Activated CD8-positive, alpha-beta memory T cell treated with anti-CD3 and anti-CD28 coated beads for 1 hour (primary cell): ENCODE measurements at regions not wholly inside any gene's neighbourhood (a gene's known extent, or its start where the extent isn't known, plus 50 kb on each side); places are given as distances from the start of the nearest gene placed in this dataset.

Experiments
- DNase-seq, 2 donors: peaks; one replicate each; pipeline ENCODE4 v3.0.0-alpha.2; 2020; ENCODE audit warnings: low read depth in 1 of 2; ENCODE audit errors: extremely low read depth in 1 of 2

- DNase-seq: no peak
Observed at GRCh38 chr5:74272831-74273451, 367.6 kb downstream of the ENC1 start.

GRCh38 chr5:74272024-74272775 is 368.3 kb downstream of the ENC1 start:
- DNase-seq: no peak

DNA sequence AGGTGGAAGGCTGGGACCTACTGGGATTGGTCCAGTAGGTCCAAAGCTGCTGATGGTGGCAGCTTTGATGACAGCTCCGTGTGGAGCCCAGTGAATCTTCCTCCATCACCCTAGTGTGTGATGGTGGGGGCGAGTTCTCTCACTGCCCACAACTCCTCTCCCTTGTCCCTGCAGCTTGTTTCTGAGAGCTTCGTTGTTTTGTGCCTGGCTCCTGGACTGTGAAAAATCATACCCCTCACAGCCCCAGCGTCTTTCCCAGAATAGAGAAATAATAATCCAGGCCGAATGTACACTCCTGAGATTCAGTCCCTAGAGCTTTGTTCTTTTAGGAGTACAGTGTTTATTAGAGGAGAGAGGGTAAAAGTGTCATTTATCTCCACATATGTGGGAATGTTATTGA is 372.2 kb downstream of the ENC1 start:
- no peak for DNase-seq

GRCh38 chr5:74266836-74267235 is 373.7 kb downstream of the ENC1 start:
- no peak for DNase-seq

- no peak for DNase-seq
Observed at GRCh38 chr5:74266132-74266531, 374.4 kb downstream of the ENC1 start.

GRCh38 chr5:74262544-74263207 is 377.9 kb downstream of the ENC1 start:
- no peak for DNase-seq

- DNase-seq: no peak
Observed at GRCh38 chr5:74261866-74262265, 378.7 kb downstream of the ENC1 start.

DNA sequence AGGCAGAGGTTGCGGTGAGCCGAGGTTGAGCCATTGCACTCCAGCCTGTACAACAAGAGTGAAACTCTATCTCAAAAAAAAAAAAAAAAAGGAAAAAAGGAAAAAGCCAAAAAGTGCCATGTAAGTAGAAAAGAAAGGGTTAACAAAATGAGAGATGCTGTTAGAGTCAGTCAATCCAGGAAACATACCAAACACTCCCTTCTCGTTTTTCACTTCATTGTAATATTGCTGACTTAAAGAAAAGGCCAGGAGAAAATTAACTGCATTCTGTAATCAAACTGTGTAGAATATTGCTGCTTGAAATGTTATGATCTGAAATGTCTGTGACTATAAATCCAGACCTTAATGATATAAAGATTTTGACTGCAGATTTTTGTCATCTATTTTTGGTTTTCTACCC is 379.1 kb downstream of the ENC1 start:
- DNase-seq: no peak

DNA sequence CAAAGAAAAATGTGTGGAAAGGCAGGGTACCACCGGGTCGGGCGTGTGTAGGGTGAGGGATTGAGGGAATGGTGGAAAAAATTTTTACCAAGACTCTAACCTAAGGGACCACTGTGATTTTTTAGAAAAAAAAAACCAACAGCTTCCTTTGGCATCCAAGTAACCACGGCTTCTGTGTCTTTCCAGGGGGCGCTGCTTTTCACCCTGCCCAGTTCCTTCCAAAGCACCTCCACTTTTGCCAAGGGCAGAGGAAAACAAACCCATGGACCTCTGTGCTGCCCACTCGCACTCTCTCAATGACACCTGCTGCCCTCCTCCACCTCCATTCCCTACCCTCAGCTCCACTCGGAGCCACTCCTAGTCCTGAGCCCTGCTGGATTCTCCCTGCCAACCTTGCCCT is 381.0 kb downstream of the ENC1 start:
- no peak for DNase-seq

- no peak for DNase-seq
Observed at GRCh38 chr5:74258314-74258665, 382.2 kb downstream of the ENC1 start.

- no peak for DNase-seq
Observed at GRCh38 chr5:74257645-74258313, 382.7 kb downstream of the ENC1 start.

- DNase-seq: no peak
Observed at GRCh38 chr5:74257060-74257527, 383.4 kb downstream of the ENC1 start.

- no peak for DNase-seq
Observed at GRCh38 chr5:74255692-74256392, 384.7 kb downstream of the ENC1 start.

- no peak for DNase-seq
Observed at GRCh38 chr5:74254257-74254656, 386.3 kb downstream of the ENC1 start.

DNA sequence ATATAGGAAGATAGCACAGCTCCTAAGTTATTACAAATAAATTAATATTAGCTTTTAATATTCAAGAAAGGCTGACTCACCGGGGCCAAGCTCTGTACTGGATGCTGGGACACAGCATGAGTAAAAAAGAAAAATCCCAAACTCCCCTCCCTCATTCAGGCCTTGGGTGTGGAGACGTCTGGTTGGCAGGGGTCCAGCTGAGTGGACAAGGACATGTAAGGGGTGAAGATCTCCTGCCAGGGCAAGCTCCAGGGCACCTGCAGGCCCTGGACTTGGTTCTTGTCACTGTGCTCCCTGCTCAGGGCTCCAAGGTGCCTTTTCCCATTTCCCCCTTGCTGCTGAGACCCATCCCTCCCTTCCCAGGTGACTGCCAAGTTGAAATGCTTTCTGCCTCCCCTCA is 388.5 kb downstream of the ENC1 start:
- DNase-seq: no peak

DNA sequence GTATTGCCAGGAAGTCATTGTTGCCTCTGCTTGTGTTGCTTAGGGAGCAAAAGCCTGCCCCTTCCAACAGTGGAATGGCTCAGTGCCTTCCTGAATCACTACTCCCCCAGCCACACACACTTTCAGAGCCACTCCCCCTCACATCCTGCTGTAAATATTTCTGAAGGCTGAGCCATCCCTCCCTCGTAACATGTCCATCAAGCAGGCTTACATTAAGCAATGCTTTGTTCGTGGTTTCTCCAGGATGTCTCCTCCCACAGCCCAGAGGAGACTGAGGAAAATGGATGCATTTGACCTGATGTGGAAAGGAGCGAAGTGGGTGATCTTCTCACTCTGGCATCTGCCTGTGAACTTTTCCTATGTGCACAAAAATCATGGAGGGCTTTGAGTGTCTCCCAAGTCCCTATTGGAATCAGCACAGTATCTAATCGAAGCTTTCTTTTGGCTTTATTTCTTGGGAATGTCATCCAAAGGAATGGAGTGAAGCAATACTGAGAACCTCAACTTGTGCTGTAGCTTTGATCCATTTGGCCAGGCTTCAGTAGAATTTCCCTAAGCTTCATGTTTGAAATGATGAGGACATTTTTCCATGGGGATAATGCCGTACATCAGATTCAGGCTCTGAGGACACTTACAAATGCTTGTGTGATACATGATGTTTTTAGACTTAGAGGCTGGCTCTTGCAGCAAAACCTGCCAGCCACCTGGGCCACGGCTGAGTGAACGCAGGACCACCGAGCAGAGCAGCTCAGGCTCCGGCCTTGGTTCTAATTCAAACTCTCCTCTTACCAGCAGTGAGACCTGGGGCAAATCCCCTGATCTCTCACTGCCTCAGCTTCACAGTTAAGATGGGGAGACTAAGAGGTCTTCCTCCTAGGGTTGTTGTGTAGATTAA is 389.1 kb downstream of the ENC1 start:
- DNase-seq: no peak

DNA sequence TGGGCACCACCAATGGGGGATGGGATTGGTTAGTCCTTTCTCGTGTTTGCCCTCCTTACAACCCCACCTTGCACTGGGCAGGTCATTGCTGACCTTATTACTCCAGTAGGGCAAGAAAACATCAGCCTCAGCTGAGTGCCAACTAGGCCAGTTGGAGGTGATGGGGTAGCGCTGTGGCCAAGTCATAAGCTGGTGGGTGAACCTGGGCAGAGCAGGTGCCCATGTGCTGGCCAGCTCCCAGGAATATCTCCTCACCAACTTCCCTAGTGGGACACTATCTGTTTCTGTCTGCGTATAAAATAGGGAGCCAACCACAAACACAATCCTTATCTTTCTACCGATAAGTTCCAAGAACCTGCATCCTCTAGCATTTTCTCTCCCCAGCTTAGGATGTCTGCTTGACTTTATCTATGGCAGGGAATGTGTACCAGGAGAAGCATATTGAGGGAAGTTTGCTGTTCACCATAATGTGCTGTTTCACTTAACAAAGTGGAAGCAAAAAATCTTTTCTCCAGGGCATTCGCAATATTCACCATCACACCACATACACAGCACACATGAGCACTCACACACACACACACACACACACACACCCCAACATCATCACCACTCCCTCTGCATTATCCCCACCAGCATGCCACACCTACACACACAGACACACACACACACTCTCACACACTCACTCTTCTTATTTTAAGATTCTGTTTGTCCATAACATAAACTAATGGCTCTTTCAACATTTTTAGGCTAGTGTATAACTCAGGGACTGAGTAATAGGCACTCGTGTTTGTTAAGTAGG is 390.0 kb downstream of the ENC1 start:
- DNase-seq: no peak

- DNase-seq: no peak
Observed at GRCh38 chr5:74248576-74248975, 392.0 kb downstream of the ENC1 start.

GRCh38 chr5:74244406-74244805 is 396.1 kb downstream of the ENC1 start:
- DNase-seq: no peak
